SJCRH30 (cell line): ENCODE measurements at regions not wholly inside any gene's neighbourhood (a gene's known extent, or its start where the extent isn't known, plus 50 kb on each side); places are given as distances from the start of the nearest gene placed in this dataset.
A peak's percentile ranks its signal among the peaks of the same experiment; 100 is the strongest.

Experiments
- DNase-seq, 2 experiments: peaks; one replicate each; pipeline ENCODE4 v3.0.0-alpha.2; 2015 to 2020
- H3K27ac ChIP-seq: fragments of 250-450 bp; sonication (Bioruptor Pico); 2 replicates; pipeline ENCODE4 v1.5.1; 2020; ENCODE audit warnings: mild to moderate bottlenecking, moderate library complexity
- H3K27me3 ChIP-seq: fragments of 250-450 bp; sonication (Bioruptor Pico); 2 replicates; pipeline ENCODE4 v1.5.1; 2020; ENCODE audit warnings: mild to moderate bottlenecking, moderate library complexity
- H3K36me3 ChIP-seq: fragments of 250-450 bp; sonication (Bioruptor Pico); 2 replicates; pipeline ENCODE4 v1.5.1; 2020; ENCODE audit warnings: mild to moderate bottlenecking, moderate library complexity
- H3K4me1 ChIP-seq: fragments of 250-450 bp; sonication (Bioruptor Pico); 2 replicates; pipeline ENCODE4 v1.5.1; 2020; ENCODE audit warnings: mild to moderate bottlenecking, moderate library complexity
- H3K4me3 ChIP-seq: fragments of 250-450 bp; sonication (Bioruptor Pico); 2 replicates; pipeline ENCODE4 v1.5.1; 2020; ENCODE audit warnings: mild to moderate bottlenecking, moderate library complexity
- H3K9me3 ChIP-seq: fragments of 250-450 bp; sonication (Bioruptor Pico); replicated peaks from 2 replicates; pipeline ENCODE4 v1.5.1; 2020; ENCODE audit warnings: mild to moderate bottlenecking, moderate library complexity

DNA sequence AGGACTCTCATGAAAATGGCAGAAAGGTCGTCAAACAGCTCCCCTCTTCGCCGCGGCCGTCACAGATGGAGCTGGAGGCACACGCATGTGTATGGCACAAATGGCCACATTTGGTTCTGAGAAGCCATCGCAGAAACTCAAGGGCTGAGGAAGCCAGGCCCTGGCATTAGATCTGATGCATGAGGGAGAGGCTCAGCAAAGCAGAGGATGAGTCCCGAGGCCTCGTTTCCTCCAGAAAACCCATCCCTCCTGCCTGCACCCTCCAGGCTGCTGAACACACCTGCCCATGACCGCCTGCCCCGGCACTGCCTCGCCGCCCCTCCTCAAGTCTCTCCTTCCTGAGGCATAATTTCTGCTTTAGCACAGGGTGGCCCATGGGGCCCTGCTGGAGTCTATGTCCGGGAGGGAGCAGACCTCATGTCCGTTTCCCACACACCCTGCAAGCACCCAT, 240.3 kb downstream of the DLL1 start:
- H3K4me3 ChIP-seq, result no peak overlapping the region
- no peaks in the 10 kb centered on the region for H3K9me3 ChIP-seq
- no peaks in the 10 kb centered on the region for H3K27me3 ChIP-seq
- H3K4me1 ChIP-seq, result no peaks in the 10 kb centered on the region
- no peaks in the 10 kb centered on the region for H3K36me3 ChIP-seq
- no peak for DNase-seq
- H3K27ac ChIP-seq, result no peak overlapping the region

GRCh38 chr6:170049641-170050561, 241.0 kb downstream of the DLL1 start:
- no peaks in the 10 kb centered on the region for H3K9me3 ChIP-seq
- peak in 1 of 2 experiments; percentile 9 for DNase-seq
- no peak overlapping the region for H3K27ac ChIP-seq

GRCh38 chr6:170048615-170049256, 242.1 kb downstream of the DLL1 start:
- Histone ChIP-seq H3K27ac (no peak overlapping the region), H3K4me3 (no peak overlapping the region), H3K9me3 (no peaks in the 10 kb centered on the region), H3K27me3 (no peaks in the 10 kb centered on the region), H3K36me3 (no peaks in the 10 kb centered on the region), H3K4me1 (no peaks in the 10 kb centered on the region)
- no peak for DNase-seq

More at GRCh38 chr6:170049641-170050561, 241.0 kb downstream of the DLL1 start:
- no peaks in the 10 kb centered on the region for H3K27me3 ChIP-seq
- no peak overlapping the region for H3K4me3 ChIP-seq
- no peaks in the 10 kb centered on the region for H3K4me1 ChIP-seq
- H3K36me3 ChIP-seq, result no peaks in the 10 kb centered on the region

- H3K4me3 ChIP-seq, result no peak overlapping the region
- no peaks in the 10 kb centered on the region for H3K9me3 ChIP-seq
- no peaks in the 10 kb centered on the region for H3K4me1 ChIP-seq
- no peaks in the 10 kb centered on the region for H3K36me3 ChIP-seq
- no peak overlapping the region for H3K27ac ChIP-seq
- no peaks in the 10 kb centered on the region; the same call in 1 of the 2 replicates for H3K27me3 ChIP-seq
- DNase-seq, result no peak
Observed at GRCh38 chr6:170047823-170048222, 243.1 kb downstream of the DLL1 start.

GRCh38 chr6:170046791-170047626, 243.9 kb downstream of the DLL1 start:
- Histone ChIP-seq H3K27me3 (no peaks in the 10 kb centered on the region; the same call in 1 of the 2 replicates), H3K9me3 (no peaks in the 10 kb centered on the region), H3K4me3 (no peak overlapping the region), H3K4me1 (no peaks in the 10 kb centered on the region), H3K36me3 (no peaks in the 10 kb centered on the region), H3K27ac (no peak overlapping the region)
- no peak for DNase-seq

DNA sequence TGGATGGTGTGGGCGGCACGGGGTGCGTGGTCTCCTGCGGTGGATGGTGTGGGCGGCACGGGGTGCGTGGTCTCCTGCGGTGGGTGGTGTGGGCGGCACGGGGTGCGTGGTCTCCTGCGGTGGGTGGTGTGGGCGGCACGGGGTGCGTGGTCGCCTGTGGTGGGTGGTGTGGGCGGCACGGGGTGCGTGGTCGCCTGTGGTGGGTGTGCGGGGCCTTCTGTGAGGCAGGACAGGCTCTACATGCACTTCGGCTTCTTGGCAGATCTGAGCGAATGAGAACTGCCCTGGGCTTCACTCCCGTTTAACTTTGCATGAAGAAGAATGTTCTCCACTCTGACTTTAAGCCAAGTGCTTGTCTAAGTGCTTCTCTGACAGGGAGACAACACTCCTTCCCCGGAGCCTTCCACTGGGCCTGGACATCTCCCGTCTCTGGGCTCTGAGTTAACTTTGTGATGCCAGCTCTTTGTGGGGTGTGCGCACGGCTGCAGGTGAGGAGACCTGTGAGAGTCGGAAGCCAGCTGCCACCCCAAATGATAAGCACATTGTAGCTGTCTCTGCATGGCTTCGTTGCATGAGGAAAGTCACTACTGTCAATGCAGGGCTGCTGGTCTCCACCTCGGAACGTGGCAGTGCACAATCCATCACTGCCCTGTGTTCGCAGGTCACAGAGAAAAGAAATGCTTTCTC, 244.8 kb downstream of the DLL1 start:
- Histone ChIP-seq H3K27me3 (no peaks in the 10 kb centered on the region; the same call in 1 of the 2 replicates), H3K4me3 (no peak overlapping the region)

GRCh38 chr6:170045563-170045960, 245.3 kb downstream of the DLL1 start:
- no peaks in the 10 kb centered on the region for H3K9me3 ChIP-seq
- H3K4me1 ChIP-seq, result no peaks in the 10 kb centered on the region
- no peak for DNase-seq
- H3K27ac ChIP-seq, result no peak overlapping the region
- no peak overlapping the region for H3K4me3 ChIP-seq
- no peaks in the 10 kb centered on the region for H3K36me3 ChIP-seq
- H3K27me3 ChIP-seq, result no peaks in the 10 kb centered on the region; the same call in 1 of the 2 replicates

More for the DNA sequence above, 244.8 kb downstream of the DLL1 start:
- no peaks in the 10 kb centered on the region for H3K36me3 ChIP-seq
- no peak for DNase-seq
- no peaks in the 10 kb centered on the region for H3K4me1 ChIP-seq
- no peak overlapping the region for H3K27ac ChIP-seq
- no peaks in the 10 kb centered on the region for H3K9me3 ChIP-seq

GRCh38 chr6:170044836-170045562, 245.9 kb downstream of the DLL1 start:
- Histone ChIP-seq H3K36me3 (no peaks in the 10 kb centered on the region), H3K27me3 (no peaks in the 10 kb centered on the region; the same call in 1 of the 2 replicates), H3K4me1 (no peaks in the 10 kb centered on the region), H3K9me3 (no peaks in the 10 kb centered on the region), H3K4me3 (no peak overlapping the region), H3K27ac (no peak overlapping the region)
- no peak for DNase-seq

DNA sequence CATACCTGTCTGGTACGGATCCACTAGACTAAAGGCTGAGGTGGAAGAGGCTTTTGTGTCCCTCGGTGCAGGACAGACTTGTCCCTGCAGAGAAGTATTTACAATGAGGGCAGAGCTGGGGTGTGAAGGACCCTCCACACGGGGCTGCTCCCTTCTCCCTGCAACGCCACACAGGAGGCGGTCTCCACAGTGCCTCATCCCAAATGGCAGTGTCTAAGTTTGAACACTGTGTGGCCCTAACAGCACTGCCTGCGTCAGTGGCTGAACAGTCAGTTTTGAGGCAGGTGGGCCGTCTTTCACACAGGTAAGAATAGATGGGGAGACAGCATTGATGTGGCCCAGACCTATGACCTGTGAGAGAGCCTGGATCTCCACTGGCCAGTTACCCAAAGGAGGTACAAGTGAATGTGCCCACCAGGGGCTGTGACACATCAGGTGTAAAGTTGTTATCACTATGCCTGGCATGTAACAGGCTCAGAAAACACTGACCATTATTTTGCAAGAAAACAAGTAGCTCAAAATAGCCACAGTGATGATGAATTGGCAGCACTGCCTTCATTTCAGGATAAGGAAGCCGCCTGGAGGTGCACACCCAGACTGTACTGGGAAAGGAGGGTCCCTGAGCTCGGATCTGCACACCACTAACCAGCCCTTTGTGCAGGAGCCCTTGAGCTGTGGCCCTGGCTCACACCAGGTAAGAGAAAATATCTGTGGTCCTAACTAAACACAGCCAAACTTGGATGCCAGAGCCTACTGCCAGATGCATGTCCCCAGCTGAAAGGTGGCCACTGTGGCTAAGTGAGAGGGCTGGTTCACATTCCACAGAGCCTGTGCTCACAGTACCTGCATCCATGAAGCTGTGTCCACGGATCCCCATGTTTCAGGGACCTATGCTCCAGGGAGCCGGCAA, 246.7 kb downstream of the DLL1 start:
- Histone ChIP-seq H3K9me3 (no peaks in the 10 kb centered on the region), H3K4me3 (no peak overlapping the region), H3K27me3 (no peaks in the 10 kb centered on the region; the same call in 1 of the 2 replicates), H3K36me3 (no peaks in the 10 kb centered on the region), H3K27ac (no peak overlapping the region), H3K4me1 (no peaks in the 10 kb centered on the region)
- no peak for DNase-seq

DNA sequence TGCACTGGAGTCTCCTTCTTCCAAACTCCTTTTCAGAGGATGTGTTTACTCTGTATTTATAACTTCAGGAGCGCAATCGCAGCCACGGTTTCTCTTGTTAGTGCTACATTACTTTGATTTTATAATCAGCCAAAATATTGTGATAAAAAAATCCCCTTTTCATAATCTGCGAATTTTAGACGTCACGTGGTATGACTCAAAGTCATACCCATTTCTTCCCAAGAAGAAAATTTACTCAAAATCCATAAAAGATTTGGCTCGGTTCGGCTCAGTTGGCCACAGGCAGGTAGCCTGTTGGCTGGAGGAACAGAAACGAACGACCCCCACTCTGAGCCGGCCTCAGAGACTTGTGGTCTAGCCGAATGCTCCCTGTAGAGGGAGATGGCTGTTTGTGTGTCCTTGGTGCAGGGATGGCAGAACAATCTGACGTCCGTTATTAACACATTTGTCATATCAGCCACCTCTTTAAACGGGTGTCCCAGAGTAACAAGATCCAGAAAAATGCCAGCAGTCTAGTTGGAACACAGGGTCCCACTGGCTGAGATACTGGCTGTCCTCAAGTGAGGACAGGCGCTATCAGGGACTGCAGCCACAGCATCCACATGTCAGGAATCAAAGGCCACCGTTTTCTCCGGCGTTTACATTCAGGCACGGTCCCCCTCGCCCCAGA, 247.6 kb downstream of the DLL1 start:
- Histone ChIP-seq H3K4me1 (no peaks in the 10 kb centered on the region), H3K36me3 (no peaks in the 10 kb centered on the region), H3K27me3 (no peaks in the 10 kb centered on the region; the same call in 1 of the 2 replicates), H3K27ac (no peak overlapping the region), H3K9me3 (no peaks in the 10 kb centered on the region), H3K4me3 (no peak overlapping the region)
- no peak for DNase-seq

DNA sequence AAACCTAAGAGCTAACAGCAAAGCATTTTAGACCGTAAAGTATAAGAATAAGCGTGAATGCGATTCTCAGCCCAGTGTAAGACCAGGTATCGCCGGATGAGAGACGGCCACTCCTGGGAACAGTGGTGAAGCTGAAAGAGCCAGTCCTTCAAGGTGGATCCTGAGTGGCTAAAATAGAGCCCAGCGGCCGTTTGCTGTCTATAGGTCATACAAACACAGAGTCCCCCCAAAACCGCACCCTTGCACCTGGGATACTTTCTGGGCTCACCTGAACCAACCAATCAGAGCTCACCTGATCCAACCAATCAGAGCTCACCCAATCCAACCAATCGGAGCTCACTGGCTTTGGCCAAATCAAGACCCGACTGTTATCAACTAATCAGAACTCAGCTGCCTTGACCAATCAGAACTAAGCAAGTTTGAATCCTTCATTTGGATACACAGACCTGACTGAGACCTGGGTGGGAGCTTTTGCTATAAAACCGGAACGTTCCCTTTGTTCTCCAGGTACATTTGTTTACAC, 248.2 kb downstream of the DLL1 start:
- Histone ChIP-seq H3K9me3 (no peaks in the 10 kb centered on the region), H3K36me3 (no peaks in the 10 kb centered on the region), H3K4me1 (no peaks in the 10 kb centered on the region), H3K27me3 (no peaks in the 10 kb centered on the region; the same call in 1 of the 2 replicates), H3K4me3 (no peak overlapping the region), H3K27ac (no peak overlapping the region)
- no peak for DNase-seq

DNA sequence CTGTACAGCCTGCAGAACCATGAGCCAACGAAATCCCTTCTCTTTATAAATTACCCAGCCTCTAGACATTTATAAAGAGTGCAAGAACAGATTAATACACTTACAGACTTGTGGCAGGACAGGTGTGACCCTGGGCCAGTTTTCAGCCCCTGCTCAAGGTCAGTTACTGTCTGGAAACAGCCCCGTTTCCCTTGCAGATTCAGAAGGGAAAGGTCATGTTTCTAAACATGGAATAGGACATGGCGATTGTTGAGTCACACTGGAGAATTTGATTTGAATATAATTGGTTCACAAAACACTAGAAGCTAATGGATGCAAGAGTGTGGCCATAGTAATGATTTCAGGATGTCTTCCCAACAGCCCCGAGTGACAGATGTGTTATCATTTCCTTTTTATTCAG, 248.8 kb downstream of the DLL1 start:
- Histone ChIP-seq H3K9me3 (no peaks in the 10 kb centered on the region), H3K4me3 (no peak overlapping the region), H3K36me3 (no peaks in the 10 kb centered on the region), H3K27me3 (no peaks in the 10 kb centered on the region; the same call in 1 of the 2 replicates), H3K4me1 (no peaks in the 10 kb centered on the region), H3K27ac (no peak overlapping the region)
- no peak for DNase-seq
